GM12878 (cell line): ENCODE measurements at regions not wholly inside any gene's neighbourhood (a gene's known extent, or its start where the extent isn't known, plus 50 kb on each side); places are given as distances from the start of the nearest gene placed in this dataset.

ENCODE experiments used
- ATF3 ChIP-seq: IDR thresholded peaks from 2 replicates; pipeline ENCODE4 v1.6.1; 2011; ENCODE audit warnings: low read depth, mild to moderate bottlenecking, low read length, moderate library complexity, borderline replicate concordance; ENCODE audit errors: extremely low read depth
- CBFB ChIP-seq: IDR thresholded peaks from 2 replicates; pipeline ENCODE4 v1.6.1; 2016; ENCODE audit warnings: antibody characterized with exemption, low read depth
- CTCF ChIP-seq, 3 experiments: IDR thresholded peaks in 2 of 3; conservative IDR thresholded peaks in 1 of 3; 2 replicates each; pipeline ENCODE4 v1.5.1; 2011; ENCODE audit warnings: low read depth in 3 of 3, low read length in 3 of 3, mild to moderate bottlenecking in 3 of 3, control low read depth in 2 of 3, moderate library complexity in 2 of 3, inconsistent platforms in 1 of 3, mixed read lengths in 1 of 3; ENCODE audit not compliant: control insufficient read depth in 2 of 3, insufficient read depth in 1 of 3; ENCODE audit errors: extremely low read depth in 1 of 3
- HDAC2 ChIP-seq: fragments of 200-600 bp; sonication (generic); IDR thresholded peaks from 2 replicates; pipeline ENCODE4 v1.6.1; 2017
- HSF1 ChIP-seq: fragments of 150-350 bp; IDR thresholded peaks from 2 replicates; pipeline ENCODE4 v1.6.1; 2014; ENCODE audit warnings: mild to moderate bottlenecking, low read depth, low read length
- MXI1 ChIP-seq: fragments of 150-350 bp; IDR thresholded peaks from 2 replicates; pipeline ENCODE4 v1.6.1; 2011; ENCODE audit warnings: low read depth, mild to moderate bottlenecking, inconsistent platforms, low read length, improper control_type of control experiment
- POLR2A ChIP-seq: IDR thresholded peaks from 2 replicates; pipeline ENCODE4 v1.6.1; 2011; ENCODE audit warnings: low read depth, mild to moderate bottlenecking, low read length
- POLR2AphosphoS2 ChIP-seq: IDR thresholded peaks from 2 replicates; pipeline ENCODE4 v1.6.1; 2011; ENCODE audit warnings: low read depth, mild to moderate bottlenecking, low read length, improper control_type of control experiment, moderate library complexity
- POLR2AphosphoS5 ChIP-seq: IDR thresholded peaks from 2 replicates; pipeline ENCODE4 v1.6.1; 2011; ENCODE audit warnings: mild to moderate bottlenecking, low read length, inconsistent platforms
- RAD21 ChIP-seq: IDR thresholded peaks from 2 replicates; pipeline ENCODE4 v1.6.1; 2011; ENCODE audit warnings: mild to moderate bottlenecking, low read depth, low read length, moderate library complexity; ENCODE audit not compliant: insufficient read depth
- RCOR1 ChIP-seq: conservative IDR thresholded peaks from 2 replicates; pipeline ENCODE4 v1.6.1; 2012; ENCODE audit warnings: low read depth, low read length, improper control_type of control experiment
- ZNF217 ChIP-seq: fragments of 450-650 bp; IDR thresholded peaks from 2 replicates; pipeline ENCODE4 v1.6.1; 2017; ENCODE audit warnings: antibody characterized with exemption, mild to moderate bottlenecking

GRCh38 chr16:66032841-66033240, 333.6 kb upstream of the CDH5 start:
- TF ChIP-seq HDAC2: no peak
- no peak for TF ChIP-seq ATF3
- TF ChIP-seq CTCF (IDR thresholded peaks at IDR 0.05 in 2 of 3, conservative IDR thresholded peaks at IDR 0.05 in 1 of 3; ENCODE audit: control insufficient read depth in 2 of 3, extremely low read depth in 1 of 3, insufficient read depth in 1 of 3, low read depth in 3 of 3, low read length in 3 of 3): no peak
- no peak for TF ChIP-seq POLR2AphosphoS2
- TF ChIP-seq RCOR1: no peak
- no peak for TF ChIP-seq CBFB
- no peak for TF ChIP-seq ZNF217
- TF ChIP-seq RAD21: no peak
- no peak for TF ChIP-seq POLR2A
- no peak for TF ChIP-seq HSF1
- TF ChIP-seq MXI1: no peak
- TF ChIP-seq POLR2AphosphoS5: no peak
